Nephron progenitor cell (in vitro differentiated cells): ENCODE measurements at regions not wholly inside any gene's neighbourhood (a gene's known extent, or its start where the extent isn't known, plus 50 kb on each side); places are given as distances from the start of the nearest gene placed in this dataset.

Experiments
- DNase-seq: peaks from one replicate; pipeline ENCODE4 v3.0.0; 2021
- H3K27ac Mint-ChIP-seq: 2 replicates; pipeline ENCODE4 v1.8.0; 2021; ENCODE audit warnings: mild to moderate bottlenecking, moderate library complexity, mixed read lengths
- H3K27me3 Mint-ChIP-seq: 2 replicates; pipeline ENCODE4 v1.8.0; 2021; ENCODE audit warnings: mild to moderate bottlenecking, low read depth, mixed read lengths; ENCODE audit not compliant: poor library complexity
- H3K36me3 Mint-ChIP-seq: 2 replicates; pipeline ENCODE4 v1.8.0; 2021; ENCODE audit warnings: low read depth, mixed read lengths
- H3K4me1 Mint-ChIP-seq: 2 replicates; pipeline ENCODE4 v1.8.0; 2021; ENCODE audit warnings: mixed read lengths
- H3K4me3 Mint-ChIP-seq: 2 replicates; pipeline ENCODE4 v1.8.0; 2021; ENCODE audit warnings: mild to moderate bottlenecking, moderate library complexity, mixed read lengths
- H3K9me3 Mint-ChIP-seq: 2 replicates; pipeline ENCODE4 v1.8.0; 2021; ENCODE audit warnings: mild to moderate bottlenecking, moderate library complexity, mixed read lengths
- CTCF ChIP-seq: fragments of 200-600 bp; sonication (generic); IDR thresholded peaks from 2 replicates; pipeline ENCODE4 v1.5.0; 2021; ENCODE audit warnings: antibody characterized with exemption

- Mint-ChIP-seq H3K9me3 (peaks cover 40% of the 10 kb centered on the region), H3K27ac (peak overlapping the region; percentile 52), H3K27me3 (peaks cover 4% of the 10 kb centered on the region), H3K4me1 (peaks cover 5% of the 10 kb centered on the region), H3K36me3 (peaks cover 27% of the 10 kb centered on the region), H3K4me3 (no peak overlapping the region)
- TF ChIP-seq CTCF, result no peak
- no peak for DNase-seq
Measured at GRCh38 chr4:124964251-124964650, 251.7 kb upstream of the ANKRD50 start.

GRCh38 chr4:124961138-124961750 is 248.7 kb upstream of the ANKRD50 start:
- H3K27ac Mint-ChIP-seq, result no peak overlapping the region

GRCh38 chr4:124958847-124959246 is 246.3 kb upstream of the ANKRD50 start:
- no peak for TF ChIP-seq CTCF
- H3K4me3 Mint-ChIP-seq, result no peak overlapping the region
- peaks cover 10% of the 10 kb centered on the region for H3K4me1 Mint-ChIP-seq
- no peak overlapping the region for H3K27ac Mint-ChIP-seq
- H3K27me3 Mint-ChIP-seq, result no peaks in the 10 kb centered on the region
- peaks cover 27% of the 10 kb centered on the region for H3K36me3 Mint-ChIP-seq
- no peak for DNase-seq
- peaks cover 40% of the 10 kb centered on the region for H3K9me3 Mint-ChIP-seq

More at GRCh38 chr4:124961138-124961750, 248.7 kb upstream of the ANKRD50 start:
- H3K9me3 Mint-ChIP-seq, result peaks cover 40% of the 10 kb centered on the region
- no peak for TF ChIP-seq CTCF
- H3K4me3 Mint-ChIP-seq, result no peak overlapping the region
- peaks cover 10% of the 10 kb centered on the region for H3K4me1 Mint-ChIP-seq
- H3K27me3 Mint-ChIP-seq, result no peaks in the 10 kb centered on the region
- no peak for DNase-seq
- peaks cover 27% of the 10 kb centered on the region for H3K36me3 Mint-ChIP-seq

GRCh38 chr4:124955476-124955875 is 242.9 kb upstream of the ANKRD50 start:
- H3K4me3 Mint-ChIP-seq, result no peak overlapping the region
- peaks cover 20% of the 10 kb centered on the region for H3K36me3 Mint-ChIP-seq
- H3K4me1 Mint-ChIP-seq, result peaks cover 10% of the 10 kb centered on the region
- no peak overlapping the region for H3K27ac Mint-ChIP-seq
- DNase-seq, result no peak
- H3K27me3 Mint-ChIP-seq, result no peaks in the 10 kb centered on the region
- H3K9me3 Mint-ChIP-seq, result peaks cover 20% of the 10 kb centered on the region
- no peak for TF ChIP-seq CTCF

GRCh38 chr4:124954046-124954445 is 241.5 kb upstream of the ANKRD50 start:
- Mint-ChIP-seq H3K4me3 (no peak overlapping the region), H3K27me3 (no peaks in the 10 kb centered on the region), H3K9me3 (peaks cover 10% of the 10 kb centered on the region), H3K4me1 (peaks cover 12% of the 10 kb centered on the region), H3K27ac (no peak overlapping the region), H3K36me3 (peaks cover 11% of the 10 kb centered on the region)
- no peak for TF ChIP-seq CTCF
- DNase-seq, result no peak

- DNase-seq, result no peak
- Mint-ChIP-seq H3K4me1 (peaks cover 14% of the 10 kb centered on the region), H3K27ac (no peak overlapping the region), H3K4me3 (no peak overlapping the region), H3K9me3 (peaks cover 10% of the 10 kb centered on the region), H3K36me3 (peaks cover 11% of the 10 kb centered on the region), H3K27me3 (no peaks in the 10 kb centered on the region)
- TF ChIP-seq CTCF, result no peak
Measured at GRCh38 chr4:124953486-124953885, 241.0 kb upstream of the ANKRD50 start.
